ENCODE measurements at regions not wholly inside any gene's neighbourhood (a gene's known extent, or its start where the extent isn't known, plus 50 kb on each side); places are given as distances from the start of the nearest gene placed in this dataset.

DNA sequence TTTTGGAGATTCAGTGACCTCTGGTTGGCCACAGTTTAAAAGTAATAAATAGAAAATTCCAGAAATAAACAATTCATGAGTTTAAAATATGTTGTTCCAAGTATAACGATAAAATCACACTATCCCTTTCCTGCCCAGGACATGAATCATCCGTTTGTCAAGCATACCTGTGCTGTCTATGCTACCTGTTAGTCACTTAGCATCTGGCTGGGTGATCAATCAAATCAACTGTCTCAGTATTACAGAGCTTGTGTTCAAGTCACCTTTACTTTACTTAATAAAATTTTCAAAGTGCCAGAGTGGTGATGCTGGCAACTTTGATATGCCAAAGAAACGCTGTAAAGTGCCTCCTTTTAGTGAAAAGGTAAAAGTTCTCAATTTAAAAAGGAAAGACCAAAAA, 979.5 kb upstream of the NDST4 start:
- no peak for FAIRE-seq
- intact Hi-C loops (cut with DNase I) = no loop called here

DNA sequence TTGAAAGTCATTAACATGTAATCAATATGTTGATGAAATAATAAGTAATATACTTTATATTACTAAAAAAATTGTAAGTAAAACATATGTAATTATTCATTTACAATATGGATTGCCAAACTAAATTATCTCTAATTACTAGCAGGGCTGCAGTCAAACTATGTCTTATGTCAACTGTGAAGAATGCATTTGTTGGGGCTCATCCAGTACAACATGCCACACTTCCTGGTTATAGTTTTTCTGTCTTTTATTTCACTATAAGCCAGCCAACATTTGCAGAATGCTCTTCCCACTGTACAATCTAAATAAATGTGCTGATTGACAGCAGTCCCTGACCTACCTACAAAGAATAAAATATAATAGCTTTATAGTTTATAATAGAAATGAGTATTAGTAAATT, 975.4 kb upstream of the NDST4 start:
- FAIRE-seq (no peak), DNase-seq (no peak)
- H3K4me1 ChIP-seq (ENCODE audit: control insufficient read depth in 2 of 3, insufficient read depth in 2 of 3, low read depth in 1 of 3, low read length in 3 of 3) = no peaks in the 10 kb centered on the region
- TF ChIP-seq, protein P1, sequence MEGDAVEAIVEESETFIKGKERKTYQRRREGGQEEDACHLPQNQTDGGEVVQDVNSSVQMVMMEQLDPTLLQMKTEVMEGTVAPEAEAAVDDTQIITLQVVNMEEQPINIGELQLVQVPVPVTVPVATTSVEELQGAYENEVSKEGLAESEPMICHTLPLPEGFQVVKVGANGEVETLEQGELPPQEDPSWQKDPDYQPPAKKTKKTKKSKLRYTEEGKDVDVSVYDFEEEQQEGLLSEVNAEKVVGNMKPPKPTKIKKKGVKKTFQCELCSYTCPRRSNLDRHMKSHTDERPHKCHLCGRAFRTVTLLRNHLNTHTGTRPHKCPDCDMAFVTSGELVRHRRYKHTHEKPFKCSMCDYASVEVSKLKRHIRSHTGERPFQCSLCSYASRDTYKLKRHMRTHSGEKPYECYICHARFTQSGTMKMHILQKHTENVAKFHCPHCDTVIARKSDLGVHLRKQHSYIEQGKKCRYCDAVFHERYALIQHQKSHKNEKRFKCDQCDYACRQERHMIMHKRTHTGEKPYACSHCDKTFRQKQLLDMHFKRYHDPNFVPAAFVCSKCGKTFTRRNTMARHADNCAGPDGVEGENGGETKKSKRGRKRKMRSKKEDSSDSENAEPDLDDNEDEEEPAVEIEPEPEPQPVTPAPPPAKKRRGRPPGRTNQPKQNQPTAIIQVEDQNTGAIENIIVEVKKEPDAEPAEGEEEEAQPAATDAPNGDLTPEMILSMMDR (IDR thresholded peaks at IDR 0.05; ENCODE audit: borderline replicate concordance, extremely low read depth, insufficient read depth) = no peak
- no peaks in the 10 kb centered on the region for H3K27me3 ChIP-seq (ENCODE audit: control insufficient read depth, insufficient read depth, low read length)
- H3K27ac ChIP-seq (ENCODE audit: low read depth in 2 of 2, low read length in 2 of 2) = no peak overlapping the region
- H3K9ac ChIP-seq (ENCODE audit: low read length in 3 of 3) = no peak overlapping the region
- no peaks in the 10 kb centered on the region for H3K36me3 ChIP-seq (ENCODE audit: control insufficient read depth in 2 of 3, insufficient read depth in 3 of 3, low read length in 3 of 3)
- intact Hi-C loops (cut with DNase I) = no loop called here
- no peaks in the 10 kb centered on the region for H3K9me3 ChIP-seq (ENCODE audit: control insufficient read depth in 2 of 3, insufficient read depth in 1 of 3, low read length in 3 of 3)
- no peak overlapping the region for H3K4me3 ChIP-seq (ENCODE audit: low read length in 3 of 3)

More for the DNA sequence above, 979.5 kb upstream of the NDST4 start:
- Histone ChIP-seq H3K4me3 (ENCODE audit: low read length in 3 of 3) (no peak overlapping the region), H3K27me3 (ENCODE audit: control insufficient read depth, insufficient read depth, low read length) (no peaks in the 10 kb centered on the region), H3K9ac (ENCODE audit: low read length in 3 of 3) (no peak overlapping the region), H3K4me1 (ENCODE audit: control insufficient read depth in 2 of 3, insufficient read depth in 2 of 3, low read depth in 1 of 3, low read length in 3 of 3) (no peaks in the 10 kb centered on the region), H3K36me3 (ENCODE audit: control insufficient read depth in 2 of 3, insufficient read depth in 3 of 3, low read length in 3 of 3) (no peaks in the 10 kb centered on the region), H3K9me3 (ENCODE audit: control insufficient read depth in 2 of 3, insufficient read depth in 1 of 3, low read length in 3 of 3) (peaks cover 0 to 2% (median 0%) of the 10 kb centered on the region in 3 donors), H3K27ac (ENCODE audit: low read depth in 2 of 2, low read length in 2 of 2) (no peak overlapping the region)
- DNase-seq = no peak
- TF ChIP-seq, protein P1 (IDR thresholded peaks at IDR 0.05; ENCODE audit: borderline replicate concordance, extremely low read depth, insufficient read depth) = no peak

DNA sequence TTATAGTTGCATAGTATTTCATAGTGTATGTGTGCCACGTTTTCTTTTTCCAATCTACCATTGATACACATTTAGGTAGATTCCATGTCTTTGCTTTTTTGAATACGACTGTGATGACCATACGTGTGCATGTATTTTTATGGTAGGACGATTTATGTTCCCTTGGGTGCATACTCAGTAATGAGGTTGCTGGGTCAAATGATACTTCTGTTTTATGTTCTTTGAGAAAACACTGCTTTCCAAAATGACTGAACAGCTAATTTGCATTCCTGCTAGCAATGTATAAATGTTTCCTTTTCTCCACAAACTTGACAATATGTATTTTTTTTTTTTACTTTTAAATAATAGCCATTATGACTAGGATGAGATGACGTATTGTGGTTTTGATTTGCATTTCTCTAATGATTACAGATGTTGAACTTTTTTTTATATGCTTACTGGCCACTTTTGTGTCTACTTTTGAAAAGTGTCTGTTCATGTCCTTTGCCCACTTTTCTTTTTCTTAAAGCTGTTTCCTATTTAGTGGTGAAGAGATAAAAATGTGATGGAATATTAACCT, 969.5 kb upstream of the NDST4 start:
- Histone ChIP-seq H3K4me3 (ENCODE audit: low read length in 3 of 3) (no peak overlapping the region), H3K27me3 (ENCODE audit: control insufficient read depth, insufficient read depth, low read length) (no peaks in the 10 kb centered on the region), H3K4me1 (ENCODE audit: control insufficient read depth in 2 of 3, insufficient read depth in 2 of 3, low read depth in 1 of 3, low read length in 3 of 3) (no peaks in the 10 kb centered on the region), H3K36me3 (ENCODE audit: control insufficient read depth in 2 of 3, insufficient read depth in 3 of 3, low read length in 3 of 3) (no peaks in the 10 kb centered on the region), H3K27ac (ENCODE audit: low read depth in 2 of 2, low read length in 2 of 2) (no peak overlapping the region), H3K9ac (ENCODE audit: low read length in 3 of 3) (no peak overlapping the region), H3K9me3 (ENCODE audit: control insufficient read depth in 2 of 3, insufficient read depth in 1 of 3, low read length in 3 of 3) (peaks cover 0 to 4% (median 0%) of the 10 kb centered on the region in 3 donors)
- DNase-seq (no peak), FAIRE-seq (no peak)
- TF ChIP-seq, protein P1 (IDR thresholded peaks at IDR 0.05; ENCODE audit: borderline replicate concordance, extremely low read depth, insufficient read depth) = no peak
- intact Hi-C loops (cut with DNase I) = no loop called here

DNA sequence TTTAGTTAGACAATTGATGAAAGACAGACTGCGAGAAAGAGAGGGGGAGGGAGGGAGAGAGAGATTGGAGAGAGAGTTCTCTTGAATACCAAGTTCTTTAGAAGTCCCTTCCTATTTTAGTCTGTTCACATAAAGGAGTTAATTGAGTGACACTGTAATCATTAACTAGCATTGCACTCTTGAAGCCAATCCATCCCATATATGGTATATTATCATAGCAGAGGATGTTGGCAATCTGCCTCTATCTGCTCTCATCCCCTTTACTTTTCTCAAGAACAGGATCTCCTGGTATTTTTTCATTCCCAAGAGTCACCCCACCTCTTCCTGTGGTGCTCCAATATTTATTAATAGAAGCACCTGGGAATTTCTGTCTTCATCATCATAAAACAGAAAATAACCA, 959.6 kb upstream of the NDST4 start:
- FAIRE-seq (no peak), DNase-seq (no peak)
- TF ChIP-seq, protein P1 (IDR thresholded peaks at IDR 0.05; ENCODE audit: borderline replicate concordance, extremely low read depth, insufficient read depth) = no peak
- Histone ChIP-seq H3K36me3 (ENCODE audit: control insufficient read depth in 2 of 3, insufficient read depth in 3 of 3, low read length in 3 of 3) (no peaks in the 10 kb centered on the region), H3K9ac (ENCODE audit: low read length in 3 of 3) (no peak overlapping the region), H3K4me1 (ENCODE audit: control insufficient read depth in 2 of 3, insufficient read depth in 2 of 3, low read depth in 1 of 3, low read length in 3 of 3) (no peaks in the 10 kb centered on the region), H3K4me3 (ENCODE audit: low read length in 3 of 3) (no peak overlapping the region), H3K27me3 (ENCODE audit: control insufficient read depth, insufficient read depth, low read length) (no peaks in the 10 kb centered on the region), H3K27ac (ENCODE audit: low read depth in 2 of 2, low read length in 2 of 2) (no peak overlapping the region), H3K9me3 (ENCODE audit: control insufficient read depth in 2 of 3, insufficient read depth in 1 of 3, low read length in 3 of 3) (no peaks in the 10 kb centered on the region)
- intact Hi-C loops (cut with DNase I) = no loop called here

Data from kidney (tissue), 13 donors.